ENCODE measurements at regions not wholly inside any gene's neighbourhood (a gene's known extent, or its start where the extent isn't known, plus 50 kb on each side); places are given as distances from the start of the nearest gene placed in this dataset.
"Not testable (repeated sequence)": the region's sequence is repeated elsewhere in the genome, so short reads cannot be mapped to it uniquely, and the experiment has no call there.

- no peak for DNase-seq (ENCODE audit: low spot score)
- H3K9me3 ChIP-seq, result no peaks in the 10 kb centered on the region
- H3K27ac ChIP-seq, result peak overlapping the region; percentile 31 to 56
These were observed 107.0 kb downstream of the RHOU start for GRCh38 chr1:228842094-228842775.

GRCh38 chr1:228845101-228845500 lies 109.8 kb downstream of the RHOU start:
- DNase-seq (ENCODE audit: low spot score) (no peak), ATAC-seq (ENCODE audit: insufficient number of reproducible peaks, low FRiP score, low read depth) (no peak)
- Histone ChIP-seq H3K4me3 (no peak overlapping the region), H3K36me3 (no peaks in the 10 kb centered on the region), H3K4me1 (ENCODE audit: control insufficient read depth in 1 of 2, low read depth in 2 of 2) (peaks cover 0 to 8% of the 10 kb centered on the region in 2 donors), H3K9me3 (no peaks in the 10 kb centered on the region), H3K27ac (no peak overlapping the region), H3K27me3 (replicated peaks; ENCODE audit: insufficient read depth) (no peaks in the 10 kb centered on the region)
- no peak for TF ChIP-seq CTCF (IDR thresholded peaks at IDR 0.05)

More at GRCh38 chr1:228842094-228842775, 107.0 kb downstream of the RHOU start:
- peaks cover 9 to 21% of the 10 kb centered on the region in 2 donors for H3K4me1 ChIP-seq (ENCODE audit: control insufficient read depth in 1 of 2, low read depth in 2 of 2)
- H3K4me3 ChIP-seq, result no peak overlapping the region
- H3K27me3 ChIP-seq (replicated peaks; ENCODE audit: insufficient read depth), result no peaks in the 10 kb centered on the region
- no peaks in the 10 kb centered on the region for H3K36me3 ChIP-seq
- TF ChIP-seq CTCF (IDR thresholded peaks at IDR 0.05), result no peak
- ATAC-seq (ENCODE audit: insufficient number of reproducible peaks, low FRiP score, low read depth), result peak; percentile 72

- Histone ChIP-seq H3K27me3 (replicated peaks; ENCODE audit: insufficient read depth) (no peaks in the 10 kb centered on the region), H3K9me3 (no peaks in the 10 kb centered on the region), H3K4me1 (ENCODE audit: control insufficient read depth in 1 of 2, low read depth in 2 of 2) (peaks cover 0 to 7% of the 10 kb centered on the region in 2 donors), H3K27ac (no peak overlapping the region), H3K36me3 (no peaks in the 10 kb centered on the region), H3K4me3 (no peak overlapping the region)
- TF ChIP-seq CTCF (IDR thresholded peaks at IDR 0.05), result no peak
- ATAC-seq (ENCODE audit: insufficient number of reproducible peaks, low FRiP score, low read depth) (no peak), DNase-seq (ENCODE audit: low spot score) (no peak)
These were observed 111.7 kb downstream of the RHOU start for GRCh38 chr1:228846952-228847351.

DNA sequence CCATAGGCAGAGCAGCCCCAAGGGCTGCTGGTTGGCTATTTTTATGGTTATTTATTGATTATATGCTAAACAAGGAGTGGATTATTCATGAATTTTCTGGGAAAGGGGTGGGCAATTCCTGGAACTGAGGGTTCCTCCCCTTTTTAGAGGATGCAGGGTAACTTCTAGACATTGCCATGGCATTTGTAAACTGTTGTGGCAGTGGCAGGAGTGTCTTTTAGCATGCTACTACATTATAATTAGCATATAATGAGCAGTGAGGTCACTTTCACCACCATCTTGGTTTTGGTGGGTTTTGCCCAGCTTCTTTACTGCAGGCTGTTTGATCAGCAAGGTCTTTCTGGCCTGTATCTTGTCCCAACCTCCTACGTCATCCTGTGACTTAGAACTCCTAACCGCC lies 112.2 kb downstream of the RHOU start:
- not testable (repeated sequence) for H3K36me3 ChIP-seq; H3K4me3 ChIP-seq; H3K27ac ChIP-seq; H3K4me1 ChIP-seq (ENCODE audit: control insufficient read depth in 1 of 2, low read depth in 2 of 2); H3K9me3 ChIP-seq; ATAC-seq (ENCODE audit: insufficient number of reproducible peaks, low FRiP score, low read depth); DNase-seq (ENCODE audit: low spot score); H3K27me3 ChIP-seq (replicated peaks; ENCODE audit: insufficient read depth)

GRCh38 chr1:228848406-228848805 lies 113.1 kb downstream of the RHOU start:
- Histone ChIP-seq H3K9me3 (no peaks in the 10 kb centered on the region), H3K27ac (no peak overlapping the region), H3K4me3 (no peak overlapping the region), H3K36me3 (no peaks in the 10 kb centered on the region), H3K4me1 (ENCODE audit: control insufficient read depth in 1 of 2, low read depth in 2 of 2) (no peaks in the 10 kb centered on the region), H3K27me3 (replicated peaks; ENCODE audit: insufficient read depth) (no peaks in the 10 kb centered on the region)
- no peak for TF ChIP-seq CTCF (IDR thresholded peaks at IDR 0.05)
- ATAC-seq (ENCODE audit: insufficient number of reproducible peaks, low FRiP score, low read depth) (no peak), DNase-seq (ENCODE audit: low spot score) (no peak)

Measured in thoracic aorta (tissue), 2 donors.